ENCODE measurements at regions not wholly inside any gene's neighbourhood (a gene's known extent, or its start where the extent isn't known, plus 50 kb on each side); places are given as distances from the start of the nearest gene placed in this dataset.

- no peak overlapping the region for H3K4me3 ChIP-seq (replicated peaks in 1 of 2; ENCODE audit: low read depth in 2 of 2, low read length in 2 of 2)
- no peak for DNase-seq (ENCODE audit: low read depth in 2 of 2)
- no peak for TF ChIP-seq CTCF (IDR thresholded peaks at IDR 0.05; ENCODE audit: low read depth, low read length)
Observed at GRCh38 chr1:91176250-91176649, 154.4 kb upstream of the ZNF644 start.

- DNase-seq (ENCODE audit: low read depth in 2 of 2) = no peak
- no peak overlapping the region for H3K4me3 ChIP-seq (replicated peaks in 1 of 2; ENCODE audit: low read depth in 2 of 2, low read length in 2 of 2)
- TF ChIP-seq CTCF (IDR thresholded peaks at IDR 0.05; ENCODE audit: low read depth, low read length) = no peak
Observed at GRCh38 chr1:91174734-91175133, 152.9 kb upstream of the ZNF644 start.

- DNase-seq (ENCODE audit: low read depth in 2 of 2) = peak in 1 of 2 donors; percentile 23
Observed at GRCh38 chr1:91173346-91173890, 151.6 kb upstream of the ZNF644 start.

GRCh38 chr1:91172541-91172940, 150.7 kb upstream of the ZNF644 start:
- TF ChIP-seq CTCF (IDR thresholded peaks at IDR 0.05; ENCODE audit: low read depth, low read length) = no peak
- DNase-seq (ENCODE audit: low read depth in 2 of 2) = no peak
- no peak overlapping the region for H3K4me3 ChIP-seq (replicated peaks in 1 of 2; ENCODE audit: low read depth in 2 of 2, low read length in 2 of 2)

More at GRCh38 chr1:91173346-91173890, 151.6 kb upstream of the ZNF644 start:
- TF ChIP-seq CTCF (IDR thresholded peaks at IDR 0.05; ENCODE audit: low read depth, low read length) = no peak
- H3K4me3 ChIP-seq (replicated peaks in 1 of 2; ENCODE audit: low read depth in 2 of 2, low read length in 2 of 2) = no peak overlapping the region

GRCh38 chr1:91171898-91172297, 150.1 kb upstream of the ZNF644 start:
- no peak for DNase-seq (ENCODE audit: low read depth in 2 of 2)
- no peak overlapping the region for H3K4me3 ChIP-seq (replicated peaks in 1 of 2; ENCODE audit: low read depth in 2 of 2, low read length in 2 of 2)
- TF ChIP-seq CTCF (IDR thresholded peaks at IDR 0.05; ENCODE audit: low read depth, low read length) = no peak

- DNase-seq (ENCODE audit: low read depth in 2 of 2) = no peak
- H3K4me3 ChIP-seq (replicated peaks in 1 of 2; ENCODE audit: low read depth in 2 of 2, low read length in 2 of 2) = no peak overlapping the region
- no peak for TF ChIP-seq CTCF (IDR thresholded peaks at IDR 0.05; ENCODE audit: low read depth, low read length)
Observed at GRCh38 chr1:91170571-91170970, 148.7 kb upstream of the ZNF644 start.

- DNase-seq (ENCODE audit: low read depth in 2 of 2) = peak; percentile 70 to 75
- H3K4me3 ChIP-seq (replicated peaks in 1 of 2; ENCODE audit: low read depth in 2 of 2, low read length in 2 of 2) = no peak overlapping the region
- TF ChIP-seq CTCF (IDR thresholded peaks at IDR 0.05; ENCODE audit: low read depth, low read length) = peak; percentile 87
Observed at GRCh38 chr1:91166106-91166712, 144.4 kb upstream of the ZNF644 start.
